ENCODE measurements at regions not wholly inside any gene's neighbourhood (a gene's known extent, or its start where the extent isn't known, plus 50 kb on each side); places are given as distances from the start of the nearest gene placed in this dataset.

- no peak for TF ChIP-seq OVOL3 (tag by site-specific recombination; IDR thresholded peaks at IDR 0.05)
- no peak for TF ChIP-seq YY1 (tag by site-specific recombination; IDR thresholded peaks at IDR 0.05)
- no peak for TF ChIP-seq KLF9 (tag by site-specific recombination; IDR thresholded peaks at IDR 0.05; ENCODE audit: low read depth)
- no peak for TF ChIP-seq ZNF274 (IDR thresholded peaks at IDR 0.05; ENCODE audit: low read length)
- no peak for TF ChIP-seq ZNF274 (tag by site-specific recombination; IDR thresholded peaks at IDR 0.05; ENCODE audit: borderline replicate concordance)
Observed at GRCh38 chr10:2367083-2367482, 629.8 kb upstream of the ADARB2 start.
